Globus pallidus (tissue), 1 donor: ENCODE measurements at regions not wholly inside any gene's neighbourhood (a gene's known extent, or its start where the extent isn't known, plus 50 kb on each side); places are given as distances from the start of the nearest gene placed in this dataset.

Experiments
- DNase-seq: peaks from one replicate; pipeline ENCODE4 v3.0.0-alpha.2; 2015; ENCODE audit warnings: low spot score

- no peak for DNase-seq
Measured at GRCh38 chr2:146807568-146808168, 1037.2 kb upstream of the ACVR2A start.

DNA sequence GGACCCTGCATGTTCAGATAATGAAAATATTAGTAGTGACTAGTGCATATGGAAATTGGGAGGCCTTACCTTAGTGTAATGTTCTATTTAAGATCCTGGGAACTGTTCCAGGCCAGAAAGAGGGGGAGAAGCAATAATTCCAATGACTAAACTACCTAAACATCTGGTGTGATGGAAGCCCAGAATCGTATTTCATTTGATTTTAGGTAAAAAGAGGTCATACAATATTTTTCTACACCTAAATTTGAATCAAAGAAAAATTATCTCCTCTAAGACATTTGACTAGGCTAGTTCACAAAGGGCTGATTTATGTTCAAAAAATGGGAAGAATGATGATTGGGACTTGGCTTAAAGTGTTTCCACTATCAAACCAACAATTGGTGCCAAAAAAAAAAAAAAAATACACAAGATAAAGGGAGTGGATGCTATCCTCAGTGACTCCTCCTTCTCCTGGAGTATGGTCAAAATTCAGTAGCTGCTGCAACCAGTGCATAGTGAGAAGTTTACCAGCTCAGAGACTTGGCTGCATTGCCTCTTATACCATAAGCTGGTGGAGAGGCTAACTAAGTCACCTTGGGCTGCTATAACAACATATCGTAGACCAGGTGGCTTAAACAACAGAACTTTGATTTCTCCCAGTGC is 1038.3 kb upstream of the ACVR2A start:
- no peak for DNase-seq

GRCh38 chr2:146804288-146804687 is 1040.5 kb upstream of the ACVR2A start:
- DNase-seq = no peak

DNA sequence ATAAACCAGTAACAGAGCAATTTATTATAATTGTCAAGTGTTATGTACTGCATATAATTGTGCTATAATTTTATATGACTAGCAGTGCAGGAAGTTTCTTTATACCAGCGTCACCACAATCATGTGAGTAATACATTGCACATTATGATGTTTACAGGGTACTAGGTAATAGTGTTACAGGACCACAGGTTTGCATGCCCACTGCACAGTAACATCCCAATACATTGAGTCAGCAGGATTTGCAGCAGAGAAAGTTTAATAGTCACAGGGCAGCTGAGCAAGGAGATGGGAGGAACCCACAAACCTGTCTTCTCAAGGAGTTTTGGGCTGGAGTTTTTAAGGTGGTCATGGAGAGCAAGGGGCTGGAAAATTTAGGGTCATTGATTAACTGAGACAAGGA is 1042.9 kb upstream of the ACVR2A start:
- DNase-seq = no peak

- no peak for DNase-seq
Measured at GRCh38 chr2:146786396-146786795, 1058.4 kb upstream of the ACVR2A start.

GRCh38 chr2:146785101-146785500 is 1059.7 kb upstream of the ACVR2A start:
- DNase-seq = no peak

DNA sequence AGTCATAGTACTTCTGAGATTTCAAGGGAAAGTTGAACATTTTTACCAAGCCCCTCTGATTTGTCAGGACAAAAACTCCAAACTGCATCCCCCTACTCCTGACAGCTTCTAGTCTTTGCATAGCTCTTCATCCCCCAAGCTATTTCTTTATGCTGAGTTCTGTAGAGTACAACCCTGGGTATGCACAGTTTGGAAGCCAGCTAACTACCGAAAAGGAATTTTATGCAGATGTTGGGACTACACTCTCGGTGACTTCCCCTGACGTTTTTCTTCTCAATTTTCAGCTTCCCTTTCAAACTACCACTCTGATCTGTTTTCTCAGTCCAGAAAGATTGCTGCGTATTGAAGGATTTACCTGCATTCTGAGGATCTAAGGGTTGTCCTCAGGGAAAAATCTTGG is 1060.2 kb upstream of the ACVR2A start:
- no peak for DNase-seq

GRCh38 chr2:146777181-146777580 is 1067.6 kb upstream of the ACVR2A start:
- no peak for DNase-seq

GRCh38 chr2:146776596-146776995 is 1068.2 kb upstream of the ACVR2A start:
- no peak for DNase-seq

DNA sequence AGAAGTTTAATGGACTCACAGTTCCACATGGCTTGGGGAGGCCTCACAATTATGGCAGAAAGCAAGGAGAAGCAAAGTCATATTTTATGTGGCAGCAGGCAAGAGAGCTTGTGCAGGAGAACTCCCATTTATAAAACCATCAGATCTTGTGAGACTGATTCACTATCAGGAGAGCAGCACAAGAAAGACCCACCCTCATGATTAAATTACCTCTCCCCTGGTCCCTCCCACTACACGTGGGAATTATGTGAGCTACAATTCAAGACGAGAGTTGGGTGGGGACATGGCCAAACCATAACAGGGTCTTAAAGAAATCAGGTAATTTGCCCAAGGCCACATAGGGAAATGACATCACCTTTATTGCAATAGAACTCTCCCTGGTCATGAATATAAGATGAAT is 1073.3 kb upstream of the ACVR2A start:
- DNase-seq = no peak

- DNase-seq = no peak
Measured at GRCh38 chr2:146764301-146764700, 1080.5 kb upstream of the ACVR2A start.

- no peak for DNase-seq
Measured at GRCh38 chr2:146762786-146763185, 1082.0 kb upstream of the ACVR2A start.

DNA sequence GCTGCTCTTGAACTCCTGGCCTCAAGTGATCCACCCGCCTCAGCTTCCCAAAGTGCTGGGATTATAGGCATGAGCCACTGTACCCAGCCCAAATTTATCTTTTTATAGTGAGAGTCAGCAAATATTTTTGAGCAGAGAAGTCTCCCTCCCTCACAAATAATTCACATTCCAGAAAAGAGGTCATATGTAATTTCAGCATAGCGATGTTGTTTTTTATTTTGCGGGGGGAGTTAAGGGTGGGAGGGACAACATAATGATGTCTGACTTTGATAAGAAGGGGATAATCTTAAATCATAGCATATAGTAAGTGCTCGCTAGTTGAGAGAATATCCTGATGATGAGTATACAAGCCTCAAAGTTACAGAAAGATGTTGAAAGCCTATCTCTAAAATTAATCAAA is 1090.2 kb upstream of the ACVR2A start:
- DNase-seq = no peak

DNA sequence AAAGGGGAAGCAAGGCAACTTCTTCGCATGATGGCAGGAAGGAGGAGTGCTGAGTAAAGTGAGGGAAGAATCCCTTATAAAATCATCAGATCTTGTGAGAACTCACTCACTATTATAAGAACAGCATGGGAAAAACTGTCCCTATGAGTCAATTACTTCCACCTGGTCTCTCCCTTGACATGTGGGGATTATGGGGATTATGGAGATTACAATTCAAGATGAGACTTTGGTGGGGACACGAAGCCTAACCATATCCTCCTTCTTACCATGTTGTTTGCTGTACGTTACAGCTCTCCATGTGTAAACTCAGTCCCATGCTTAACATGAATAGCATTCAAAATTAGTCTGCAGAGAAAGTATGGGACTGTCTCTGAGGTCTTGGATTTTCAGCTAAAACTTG is 1096.8 kb upstream of the ACVR2A start:
- DNase-seq = no peak

DNA sequence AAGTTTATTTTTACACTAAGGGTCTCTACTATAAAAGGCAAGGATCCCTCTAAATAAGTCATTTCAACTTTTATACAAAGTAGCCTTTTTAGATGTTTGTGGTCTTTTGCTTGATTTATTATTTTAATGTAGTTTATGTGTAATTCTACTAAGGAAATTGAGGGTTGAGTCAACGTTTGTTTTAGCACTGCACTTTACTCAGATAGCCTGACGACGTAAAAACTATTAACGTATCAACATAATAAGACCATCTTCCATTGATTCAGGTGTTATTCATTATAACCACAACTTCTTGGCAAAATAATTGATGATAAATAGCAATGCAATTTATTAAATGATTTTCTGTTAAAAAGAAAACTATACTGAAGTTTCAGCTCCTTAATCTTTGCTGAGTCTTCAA is 1103.6 kb upstream of the ACVR2A start:
- DNase-seq = no peak

GRCh38 chr2:146734821-146735190 is 1110.0 kb upstream of the ACVR2A start:
- no peak for DNase-seq

DNA sequence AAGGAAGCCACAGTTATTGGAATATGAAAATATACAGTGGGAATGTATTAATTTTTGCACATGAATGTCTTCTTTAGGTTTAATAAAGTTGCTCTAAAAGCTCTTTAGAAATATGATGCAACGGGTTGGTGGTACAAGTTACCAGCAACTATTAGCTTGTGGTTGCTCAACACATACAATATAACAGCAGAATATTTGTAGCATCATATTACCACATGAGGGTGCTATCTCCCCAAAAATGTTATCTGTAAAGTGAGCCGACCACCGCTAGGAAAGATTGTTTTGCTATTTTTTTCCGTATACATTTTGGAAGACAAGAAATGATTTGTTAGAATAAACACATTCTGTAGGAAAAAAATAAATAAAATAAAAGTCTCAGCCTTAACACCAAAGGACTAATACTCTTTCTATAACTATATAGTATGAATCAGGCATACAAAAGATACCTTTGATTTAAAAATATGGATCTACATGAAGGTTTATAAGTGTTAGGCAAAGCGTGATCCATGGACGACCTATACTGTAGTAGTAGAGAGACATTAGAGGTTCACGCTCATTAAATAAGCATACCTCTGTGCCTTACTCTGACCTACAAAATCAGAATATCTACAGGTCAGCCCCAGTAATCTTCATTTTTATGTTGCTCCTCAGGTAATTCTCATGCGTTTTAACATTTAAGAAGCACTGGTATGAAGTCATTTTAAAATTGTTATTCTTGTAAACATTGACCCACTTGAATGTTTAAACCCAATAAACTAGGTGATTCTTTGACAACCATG is 1110.6 kb upstream of the ACVR2A start:
- peak; percentile 29 for DNase-seq

GRCh38 chr2:146730882-146731281 is 1113.9 kb upstream of the ACVR2A start:
- no peak for DNase-seq

DNA sequence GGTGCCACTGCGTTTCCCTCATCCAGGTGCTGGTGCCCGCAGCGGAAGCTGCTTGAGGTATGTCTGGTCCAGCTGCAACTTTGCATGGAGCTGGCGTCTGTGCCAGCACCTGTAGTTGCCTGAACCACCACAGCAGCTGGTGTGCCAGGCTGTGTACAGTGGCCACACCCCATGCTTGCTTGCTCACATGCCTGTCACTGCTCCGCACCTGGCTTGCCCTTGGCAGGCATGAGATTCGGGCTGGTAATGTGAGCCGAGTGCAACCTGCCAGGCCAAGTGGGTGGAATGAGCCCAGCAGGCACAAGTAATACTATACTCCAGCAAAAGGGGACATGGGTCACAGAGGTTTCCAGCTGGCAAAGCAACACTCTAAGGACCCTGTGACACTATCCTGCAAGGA is 1123.3 kb upstream of the ACVR2A start:
- DNase-seq = no peak

DNA sequence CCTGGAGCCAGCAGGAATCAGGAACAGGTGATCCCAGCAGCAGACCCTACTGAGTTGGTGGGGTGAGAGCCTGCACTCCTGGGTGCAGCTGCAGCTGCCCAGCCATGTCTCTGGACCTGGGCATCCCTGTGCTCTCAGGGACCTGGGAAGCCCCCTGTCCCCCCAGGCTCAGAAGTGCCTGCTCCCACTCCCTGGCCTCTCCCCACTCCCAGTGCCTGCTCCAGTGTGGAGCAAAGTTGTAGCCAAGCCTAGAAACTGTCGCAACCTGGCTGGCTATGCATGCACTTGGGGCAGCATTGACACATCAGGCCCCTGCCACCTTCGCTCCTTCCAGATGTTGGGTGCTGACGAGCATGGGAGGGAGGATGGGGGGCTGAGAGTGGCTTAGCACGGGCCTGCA is 1124.7 kb upstream of the ACVR2A start:
- no peak for DNase-seq

DNA sequence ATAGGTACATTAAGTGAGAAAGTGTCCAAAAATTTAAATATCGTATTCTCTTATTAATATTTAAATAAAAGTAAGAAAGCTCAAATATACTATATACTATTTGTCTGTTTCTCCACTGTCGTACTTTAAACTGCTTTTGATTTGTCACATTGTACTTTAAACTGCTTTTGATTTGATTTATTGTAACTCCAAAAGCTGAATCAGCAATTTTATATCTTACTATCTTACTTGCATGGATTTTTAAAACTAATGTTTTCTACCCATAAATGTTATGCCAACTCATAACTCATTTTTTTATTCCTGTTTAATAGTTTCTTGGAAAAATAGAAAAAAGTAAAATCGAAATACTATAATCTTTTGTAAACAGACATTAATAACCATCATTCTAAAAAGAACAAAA is 1128.2 kb upstream of the ACVR2A start:
- DNase-seq = no peak

DNA sequence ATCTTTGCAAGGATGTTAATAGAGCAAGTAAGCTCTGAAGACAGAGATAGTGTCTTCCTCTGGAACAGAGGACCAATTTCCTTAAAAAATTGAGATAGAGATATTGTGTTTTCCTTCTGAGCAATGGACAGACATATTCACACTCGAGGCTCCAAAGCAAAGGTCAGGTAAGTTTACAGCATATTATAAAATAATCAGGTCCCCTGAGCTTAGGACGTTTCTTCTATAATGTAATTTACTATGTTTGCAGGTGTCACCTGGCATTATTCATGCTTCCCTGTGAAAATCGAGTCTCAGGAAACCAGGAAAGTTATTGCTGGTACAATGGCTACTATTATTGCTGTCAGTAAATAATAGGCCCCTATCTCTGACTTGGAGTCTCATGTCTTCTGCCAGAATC is 1135.8 kb upstream of the ACVR2A start:
- DNase-seq = no peak

GRCh38 chr2:146701183-146701582 is 1143.6 kb upstream of the ACVR2A start:
- no peak for DNase-seq

DNA sequence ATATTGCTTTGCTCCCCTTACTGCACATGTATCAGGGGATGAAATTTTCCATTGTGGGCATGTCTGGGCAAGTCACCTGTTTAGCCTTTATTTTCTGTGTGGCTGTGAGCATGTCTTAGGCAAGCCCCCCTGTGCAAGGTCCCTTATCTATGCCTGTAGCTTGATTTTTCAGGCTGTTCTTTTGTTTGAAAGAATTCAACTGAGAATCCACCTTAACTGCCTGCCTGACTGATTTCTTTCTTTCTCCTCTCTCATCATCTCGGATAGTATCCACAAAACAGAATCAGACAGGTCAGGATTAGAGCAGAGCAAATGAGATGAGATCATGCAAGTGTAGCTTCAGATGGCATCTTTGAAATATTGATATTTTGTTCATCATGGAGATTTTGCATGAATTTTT is 1147.5 kb upstream of the ACVR2A start:
- no peak for DNase-seq
